H1 (cell line): ENCODE measurements at regions not wholly inside any gene's neighbourhood (a gene's known extent, or its start where the extent isn't known, plus 50 kb on each side); places are given as distances from the start of the nearest gene placed in this dataset.
A peak's percentile ranks its signal among the peaks of the same experiment; 100 is the strongest.

Experiments used
- CTCF ChIA-PET: fragments of 300-600 bp; sonication (Branson Sonifier 250); formaldehyde crosslinking; loops from one replicate; lab custom pipeline; 2021; ENCODE audit not compliant: partially characterized antibody; lab: Charles Lee
- POLR2A ChIA-PET: fragments of 300-600 bp; sonication (Branson Sonifier 250); formaldehyde crosslinking; loops from one replicate; lab custom pipeline; 2021; ENCODE audit warnings: inconsistent platforms; ENCODE audit not compliant: partially characterized antibody; lab: Charles Lee
- DNase-seq, 2 experiments: peaks; one replicate each; pipeline versions ENCODE4 v3.0.0 to v3.0.0-alpha.2; 2010 to 2022; ENCODE audit warnings: low spot score in 2 of 2, low read depth in 1 of 2, mixed read lengths in 1 of 2
- FAIRE-seq: peaks from 2 replicates; lab custom pipeline; 2011; peaks lifted over from hg19 to GRCh38; lab: Jason Lieb, UNC
- H2AFZ ChIP-seq: 2 replicates; pipeline ENCODE4 v1.8.1; 2012; ENCODE audit warnings: low read length, inconsistent platforms
- H2AK5ac ChIP-seq: 2 replicates; pipeline ENCODE4 v1.6.1; 2013; ENCODE audit warnings: low read depth, low read length
- H2BK120ac ChIP-seq: replicated peaks from 2 replicates; pipeline ENCODE3; 2013; ENCODE audit warnings: low read depth, low read length, inconsistent platforms
- H2BK12ac ChIP-seq: 2 replicates; pipeline ENCODE4 v1.6.1; 2013; ENCODE audit warnings: low read depth, low read length
- H2BK15ac ChIP-seq: 2 replicates; pipeline ENCODE4 v1.6.1; 2013; ENCODE audit warnings: low read length
- H2BK20ac ChIP-seq: 2 replicates; pipeline ENCODE4 v1.6.1; 2013; ENCODE audit warnings: low read length
- H2BK5ac ChIP-seq: 2 replicates; pipeline ENCODE4 v1.6.1; 2013; ENCODE audit warnings: low read depth, low read length
- H3K14ac ChIP-seq: 2 replicates; pipeline ENCODE4 v1.6.1; 2013; ENCODE audit warnings: inconsistent platforms; ENCODE audit not compliant: insufficient read length
- H3K18ac ChIP-seq: 2 replicates; pipeline ENCODE4 v1.6.1; 2013; ENCODE audit warnings: low read length; ENCODE audit errors: extremely low read depth
- H3K23ac ChIP-seq: 2 replicates; pipeline ENCODE4 v1.6.1; 2013; ENCODE audit warnings: inconsistent platforms; ENCODE audit not compliant: insufficient read length
- H3K23me2 ChIP-seq: 2 replicates; pipeline ENCODE4 v1.6.1; 2013; ENCODE audit warnings: low read depth, low read length
- H3K27ac ChIP-seq: 2 replicates; pipeline ENCODE4 v1.6.1; 2011; ENCODE audit warnings: low read depth, low read length, inconsistent platforms
- H3K27me3 ChIP-seq, 4 experiments: replicated peaks in 1 of 4; 1 replicate in 1 of 4; 2 replicates in 3 of 4; pipeline versions ENCODE4 v1.6.1 to v1.8.1; 2011 to 2013; ENCODE audit warnings: low read length in 3 of 4, mild to moderate bottlenecking in 3 of 4, inconsistent platforms in 2 of 4, mixed read lengths in 2 of 4, moderate library complexity in 1 of 4; ENCODE audit not compliant: control insufficient read depth in 3 of 4, insufficient read depth in 3 of 4; ENCODE audit errors: extremely low read depth in 1 of 4
- H3K36me3 ChIP-seq, 4 experiments: 2 replicates each; pipeline versions ENCODE4 v1.6.1 to v1.8.1; 2011 to 2013; ENCODE audit warnings: mild to moderate bottlenecking in 4 of 4, low read length in 3 of 4, moderate library complexity in 2 of 4, control low read depth in 1 of 4, inconsistent platforms in 1 of 4; ENCODE audit not compliant: insufficient read depth in 4 of 4, control insufficient read depth in 2 of 4
- H3K4ac ChIP-seq: replicated peaks from 2 replicates; pipeline ENCODE3; 2013; ENCODE audit warnings: low read length, low read depth, mixed read lengths, inconsistent platforms; ENCODE audit not compliant: insufficient read length
- H3K4me1 ChIP-seq, 4 experiments: replicated peaks in 1 of 4; 1 replicate in 1 of 4; 2 replicates in 3 of 4; pipeline versions ENCODE4 v1.6.1 to v1.8.1; 2011 to 2013; ENCODE audit warnings: low read length in 3 of 4, inconsistent platforms in 2 of 4, mixed read lengths in 1 of 4; ENCODE audit not compliant: insufficient read depth in 4 of 4, control insufficient read depth in 3 of 4
- H3K4me2 ChIP-seq, 2 experiments: 2 replicates each; pipeline versions ENCODE4 v1.6.1 to v1.8.1; 2011 to 2013; ENCODE audit warnings: low read depth in 2 of 2, low read length in 2 of 2, control low read depth in 1 of 2, inconsistent platforms in 1 of 2, mild to moderate bottlenecking in 1 of 2; ENCODE audit not compliant: insufficient read depth in 1 of 2
- H3K4me3 ChIP-seq, 4 experiments: fragments of 200-600, 300-600 bp in 1 of 4; sonication (generic), shearing (Covaris generic), sonication (Bioruptor Twin) in 1 of 4; 2 replicates each; pipeline versions ENCODE4 v1.5.1 to v1.8.1; 2011 to 2016; ENCODE audit warnings: low read length in 4 of 4, low read depth in 3 of 4, control low read depth in 2 of 4, inconsistent platforms in 2 of 4, mild to moderate bottlenecking in 2 of 4, mixed read lengths in 1 of 4, moderate library complexity in 1 of 4; ENCODE audit not compliant: insufficient read depth in 2 of 4; ENCODE audit errors: extremely low read depth in 1 of 4
- H3K56ac ChIP-seq: replicated peaks from 2 replicates; pipeline ENCODE3; 2013; ENCODE audit warnings: low read depth, mild to moderate bottlenecking, mixed read lengths, low read length, inconsistent platforms; ENCODE audit not compliant: insufficient read length
- H3K79me1 ChIP-seq: 2 replicates; pipeline ENCODE4 v1.6.1; 2013; ENCODE audit warnings: low read depth, low read length, control low read depth
- H3K79me2 ChIP-seq, 2 experiments: 2 replicates each; pipeline versions ENCODE4 v1.6.1 to v1.8.1; 2012 to 2013; ENCODE audit warnings: low read length in 2 of 2, mild to moderate bottlenecking in 2 of 2, inconsistent platforms in 1 of 2; ENCODE audit not compliant: insufficient read depth in 2 of 2, control insufficient read depth in 1 of 2
- H3K9ac ChIP-seq, 4 experiments: replicated peaks in 1 of 4; 1 replicate in 1 of 4; 2 replicates in 3 of 4; pipeline versions ENCODE4 v1.6.1 to v1.8.1; 2011 to 2013; ENCODE audit warnings: low read depth in 3 of 4, low read length in 3 of 4, control low read depth in 2 of 4, mild to moderate bottlenecking in 2 of 4, moderate library complexity in 2 of 4, inconsistent platforms in 1 of 4; ENCODE audit errors: extremely low read depth in 1 of 4
- H3K9me3 ChIP-seq, 2 experiments: 2 replicates each; pipeline versions ENCODE4 v1.6.1 to v1.8.1; 2012 to 2013; ENCODE audit warnings: mild to moderate bottlenecking in 2 of 2, moderate library complexity in 2 of 2, control low read depth in 1 of 2, inconsistent platforms in 1 of 2, low read depth in 1 of 2, low read length in 1 of 2, mixed read lengths in 1 of 2; ENCODE audit not compliant: insufficient read depth in 2 of 2
- H4K20me1 ChIP-seq, 2 experiments: replicated peaks in 1 of 2; 2 replicates each; pipeline versions ENCODE3 to v1.8.1; 2011 to 2013; ENCODE audit warnings: inconsistent platforms in 2 of 2, low read length in 2 of 2, mild to moderate bottlenecking in 1 of 2; ENCODE audit not compliant: insufficient read depth in 2 of 2, control insufficient read depth in 1 of 2
- H4K5ac ChIP-seq: 2 replicates; pipeline ENCODE4 v1.6.1; 2013; ENCODE audit warnings: low read length, low read depth, mixed read lengths, inconsistent platforms; ENCODE audit not compliant: insufficient read length
- H4K8ac ChIP-seq: 2 replicates; pipeline ENCODE4 v1.8.0; 2013; ENCODE audit warnings: mild to moderate bottlenecking, moderate library complexity, low read length, inconsistent platforms; ENCODE audit not compliant: insufficient read depth; ENCODE audit errors: extremely low read depth
- H4K91ac ChIP-seq: replicated peaks from 2 replicates; pipeline ENCODE3; 2013; ENCODE audit warnings: low read length, mixed read lengths, inconsistent platforms; ENCODE audit not compliant: insufficient read length
- EZH2 ChIP-seq: fragments of 200-600 bp; sonication (generic); IDR thresholded peaks from 2 replicates; pipeline ENCODE4 v1.7.1; 2012; ENCODE audit warnings: low read depth, mild to moderate bottlenecking, moderate library complexity, low read length, inconsistent platforms; ENCODE audit not compliant: severe bottlenecking
- KDM4A ChIP-seq: IDR thresholded peaks from one replicate; pipeline ENCODE4 v1.7.1; 2012; ENCODE audit warnings: low read depth, mild to moderate bottlenecking, moderate library complexity, low read length, inconsistent platforms; ENCODE audit not compliant: severe bottlenecking
- POLR2AphosphoS5 ChIP-seq: IDR thresholded peaks from 2 replicates; pipeline ENCODE4 v1.6.1; 2011; ENCODE audit warnings: low read depth, low read length
- SAP30 ChIP-seq: fragments of 300-600 bp; sonication (generic); IDR thresholded peaks from 2 replicates; pipeline ENCODE4 v1.7.1; 2012; ENCODE audit warnings: low read length, moderate library complexity, mild to moderate bottlenecking, inconsistent platforms; ENCODE audit not compliant: insufficient read depth, insufficient replicate concordance
- SRF ChIP-seq: IDR thresholded peaks from 2 replicates; pipeline ENCODE4 v1.6.1; 2011; ENCODE audit warnings: mild to moderate bottlenecking, low read depth, low read length, moderate library complexity
- TCF12 ChIP-seq: IDR thresholded peaks from 2 replicates; pipeline ENCODE4 v1.6.1; 2011; ENCODE audit warnings: low read depth, mild to moderate bottlenecking, low read length
- WGBS, 2 experiments: shearing (Covaris generic) in 1 of 2; methylation state at CpG; one replicate each; pipeline versions ENCODE4 v1.1.6 to v1.1.7; 2013 to 2015; ENCODE audit warnings: low lambda C conversion rate in 2 of 2, mixed read lengths in 2 of 2, inconsistent platforms in 1 of 2, low coverage in 1 of 2, missing lambda C conversion rate in 1 of 2; ENCODE audit not compliant: insufficient replicate concordance in 2 of 2, insufficient coverage in 1 of 2, insufficient read length in 1 of 2; ENCODE audit errors: extremely low coverage in 1 of 2, missing lambda C conversion rate in 1 of 2; 5-methylcytosine and 5-hydroxymethylcytosine counted together
- TF ChIP-seq, protein P1 (sequence below): IDR thresholded peaks from 2 replicates; pipeline ENCODE4 v1.6.1; 2011; ENCODE audit warnings: low read length, improper control_type of control experiment
- TF ChIP-seq, protein P2 (sequence below): IDR thresholded peaks from 2 replicates; pipeline ENCODE4 v1.6.1; 2012; ENCODE audit warnings: low read length, inconsistent platforms

DNA sequence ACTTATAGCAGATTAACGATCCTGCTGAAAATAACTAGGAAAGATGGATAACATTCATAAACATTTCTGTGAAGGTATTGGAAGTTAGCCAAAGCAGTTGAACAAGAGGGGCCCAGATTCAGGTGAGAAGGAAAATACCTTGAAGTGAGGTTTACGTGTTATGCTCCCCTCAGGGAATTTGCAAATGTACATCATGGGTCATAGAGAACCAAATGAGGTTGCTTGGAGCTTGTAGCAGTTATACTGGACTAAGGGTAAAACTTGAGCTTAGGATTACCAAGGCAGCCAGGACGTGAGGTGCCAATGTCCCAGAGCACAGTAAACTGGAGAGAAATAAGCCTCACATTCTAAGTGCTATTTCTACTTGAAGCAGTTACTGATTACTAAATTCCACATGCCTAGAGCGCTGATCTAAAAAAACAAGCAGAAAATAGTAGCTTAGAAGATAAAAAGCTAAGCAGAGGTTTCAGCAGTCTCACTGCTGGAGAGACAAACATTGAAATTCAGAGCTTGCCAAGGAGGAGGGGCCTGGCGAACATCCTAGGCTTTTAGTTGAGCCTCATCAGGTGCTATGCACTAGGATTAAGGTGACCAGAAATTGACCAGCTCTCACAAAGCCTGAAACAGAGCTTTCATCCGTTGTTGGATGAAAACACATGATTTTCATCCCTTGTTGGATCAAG lies 136.7 kb upstream of the FAM20A start:
- peak overlapping the region; percentile 67; the same call in 1 of the 2 replicates for H2BK5ac ChIP-seq
- ChIA-PET CTCF (interaction anchor here (1.0 to 1.2 kb wide), 2 partner anchors 15 to 124 kb away, joined by 3 read pairs; no protein-coding TSS in a partner anchor), POLR2A (interaction anchor here (0.9 kb wide), 1 partner anchor 9 kb away, joined by 3 read pairs; no protein-coding TSS in a partner anchor)
- H3K27ac ChIP-seq, result no peak overlapping the region
- H3K4ac ChIP-seq, result no peak overlapping the region
- H4K91ac ChIP-seq, result no peak overlapping the region
- no peak overlapping the region for H2AK5ac ChIP-seq
- peak; percentile 36 for FAIRE-seq
- no peak overlapping the region for H4K8ac ChIP-seq
- H2BK15ac ChIP-seq, result 0 out of 2 replicates have a peak overlapping the region, but pooled peaks have one; percentile 40
- peaks cover 5 to 9% of the 10 kb centered on the region in 2 experiments; a peak in 3 of 4 replicates for H3K9me3 ChIP-seq
- H2BK20ac ChIP-seq, result 0 out of 2 replicates have a peak overlapping the region, but pooled peaks have one; percentile 38
- H3K4me1 ChIP-seq, result peaks cover 5 to 23% (median 16%) of the 10 kb centered on the region in 4 experiments; a peak in 6 of 7 replicates
- no peak overlapping the region for H3K9ac ChIP-seq
- H3K36me3 ChIP-seq, result no peaks in the 10 kb centered on the region
- H3K14ac ChIP-seq, result no peak overlapping the region
- H2AFZ ChIP-seq, result peak overlapping the region; percentile 75
- WGBS, 2 experiments, result 83% methylated on average over 6 of the region's 6 CpGs; no CpG with 5 or more reads in 1 of the 2 experiments
- no peak for DNase-seq
- H3K56ac ChIP-seq, result no peak overlapping the region
- H3K23me2 ChIP-seq, result no peaks in the 10 kb centered on the region
- H4K5ac ChIP-seq, result no peak overlapping the region
- peak overlapping the region in 1 of 2 experiments; percentile 15; a peak in 1 of 4 replicates for H3K4me2 ChIP-seq
- H2BK12ac ChIP-seq, result peak overlapping the region; percentile 64; the same call in 1 of the 2 replicates
- no peak overlapping the region for H3K4me3 ChIP-seq
- no peaks in the 10 kb centered on the region for H3K79me2 ChIP-seq
- H4K20me1 ChIP-seq, result no peaks in the 10 kb centered on the region
- no peaks in the 10 kb centered on the region for H3K79me1 ChIP-seq
- H3K27me3 ChIP-seq, result no peaks in the 10 kb centered on the region
- H2BK120ac ChIP-seq, result peak overlapping the region; percentile 69
- H3K18ac ChIP-seq, result no peak overlapping the region; the same call in 1 of the 2 replicates
- no peak overlapping the region for H3K23ac ChIP-seq
- TF ChIP-seq SAP30 (no peak), POLR2AphosphoS5 (no peak), EZH2 (no peak), TCF12 (no peak), KDM4A (no peak), SRF (no peak)
- TF ChIP-seq, protein P1, sequence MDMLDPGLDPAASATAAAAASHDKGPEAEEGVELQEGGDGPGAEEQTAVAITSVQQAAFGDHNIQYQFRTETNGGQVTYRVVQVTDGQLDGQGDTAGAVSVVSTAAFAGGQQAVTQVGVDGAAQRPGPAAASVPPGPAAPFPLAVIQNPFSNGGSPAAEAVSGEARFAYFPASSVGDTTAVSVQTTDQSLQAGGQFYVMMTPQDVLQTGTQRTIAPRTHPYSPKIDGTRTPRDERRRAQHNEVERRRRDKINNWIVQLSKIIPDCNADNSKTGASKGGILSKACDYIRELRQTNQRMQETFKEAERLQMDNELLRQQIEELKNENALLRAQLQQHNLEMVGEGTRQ, result no peak
- TF ChIP-seq, protein P2, sequence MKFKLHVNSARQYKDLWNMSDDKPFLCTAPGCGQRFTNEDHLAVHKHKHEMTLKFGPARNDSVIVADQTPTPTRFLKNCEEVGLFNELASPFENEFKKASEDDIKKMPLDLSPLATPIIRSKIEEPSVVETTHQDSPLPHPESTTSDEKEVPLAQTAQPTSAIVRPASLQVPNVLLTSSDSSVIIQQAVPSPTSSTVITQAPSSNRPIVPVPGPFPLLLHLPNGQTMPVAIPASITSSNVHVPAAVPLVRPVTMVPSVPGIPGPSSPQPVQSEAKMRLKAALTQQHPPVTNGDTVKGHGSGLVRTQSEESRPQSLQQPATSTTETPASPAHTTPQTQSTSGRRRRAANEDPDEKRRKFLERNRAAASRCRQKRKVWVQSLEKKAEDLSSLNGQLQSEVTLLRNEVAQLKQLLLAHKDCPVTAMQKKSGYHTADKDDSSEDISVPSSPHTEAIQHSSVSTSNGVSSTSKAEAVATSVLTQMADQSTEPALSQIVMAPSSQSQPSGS, result no peak
